Stimulated activated CD4-positive, alpha-beta T cell treated with anti-CD3 and anti-CD28 coated beads, Interleukin-12 subunit alpha, Interleukin-12 subunit beta, amount 100 ng/mL, for 4 hours (primary cell): ENCODE measurements at regions not wholly inside any gene's neighbourhood (a gene's known extent, or its start where the extent isn't known, plus 50 kb on each side); places are given as distances from the start of the nearest gene placed in this dataset.
"Not testable (repeated sequence)": the region's sequence is repeated elsewhere in the genome, so short reads cannot be mapped to it uniquely, and the experiment has no call there.

Experiments used
- DNase-seq: peaks from one replicate; pipeline ENCODE4 v3.0.0-alpha.2; 2020

DNA sequence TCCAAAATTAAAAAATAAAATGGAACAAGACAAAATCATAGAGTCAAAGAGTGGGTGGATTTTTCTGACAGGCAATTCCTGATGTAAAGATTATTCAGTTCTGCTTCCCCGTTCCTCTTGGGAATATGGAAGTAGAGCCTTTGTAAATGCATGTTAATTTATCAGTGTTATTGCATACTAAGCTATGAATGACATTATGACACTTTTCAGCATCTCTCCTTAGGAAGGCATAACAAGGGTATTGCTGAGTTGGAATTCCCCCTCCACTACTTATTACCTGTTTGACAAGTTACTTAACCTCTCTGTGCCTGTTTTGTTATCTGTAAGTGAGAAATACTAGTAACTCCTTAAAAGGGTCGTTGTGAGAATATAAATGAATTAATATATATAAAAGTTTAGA, 640.4 kb downstream of the LMO4 start:
- no peak for DNase-seq

DNA sequence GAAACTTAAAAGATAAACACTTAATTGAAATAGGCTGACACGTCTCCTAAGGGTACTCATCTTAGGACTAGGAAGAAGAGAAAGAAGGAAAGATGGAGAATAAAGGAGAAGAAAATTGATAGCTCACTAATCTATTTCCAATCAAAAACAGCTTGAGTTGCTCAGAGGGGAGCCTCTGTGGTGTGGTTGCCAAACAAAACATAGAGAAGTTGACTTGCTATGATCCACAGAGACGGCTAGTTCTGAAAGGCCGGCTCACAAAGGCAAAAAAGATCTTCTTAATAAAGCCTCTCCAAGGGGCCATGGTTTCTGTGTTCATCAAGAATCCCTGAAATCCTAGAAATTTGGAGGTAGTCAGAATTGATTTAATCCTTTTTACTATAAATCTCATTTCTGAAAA, 644.1 kb downstream of the LMO4 start:
- no peak for DNase-seq

DNA sequence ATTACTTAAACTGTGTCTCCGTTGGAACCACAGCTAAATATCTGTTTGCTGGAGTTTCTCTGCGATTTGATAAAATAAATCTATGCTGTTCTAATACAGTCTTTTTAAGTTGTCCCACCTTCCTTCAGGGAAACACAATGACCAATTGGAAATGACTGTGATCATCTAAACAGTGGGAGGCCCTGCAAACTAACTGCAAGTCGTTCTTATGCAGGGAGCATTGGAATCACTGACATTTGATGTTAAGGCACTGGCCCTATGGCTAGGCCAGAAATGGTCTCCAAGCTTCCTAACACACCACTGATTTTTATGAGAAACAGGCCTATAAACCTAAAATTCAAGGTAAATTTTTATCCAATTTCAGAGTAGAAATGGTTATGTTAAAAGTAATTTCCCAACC, 645.2 kb downstream of the LMO4 start:
- no peak for DNase-seq

DNA sequence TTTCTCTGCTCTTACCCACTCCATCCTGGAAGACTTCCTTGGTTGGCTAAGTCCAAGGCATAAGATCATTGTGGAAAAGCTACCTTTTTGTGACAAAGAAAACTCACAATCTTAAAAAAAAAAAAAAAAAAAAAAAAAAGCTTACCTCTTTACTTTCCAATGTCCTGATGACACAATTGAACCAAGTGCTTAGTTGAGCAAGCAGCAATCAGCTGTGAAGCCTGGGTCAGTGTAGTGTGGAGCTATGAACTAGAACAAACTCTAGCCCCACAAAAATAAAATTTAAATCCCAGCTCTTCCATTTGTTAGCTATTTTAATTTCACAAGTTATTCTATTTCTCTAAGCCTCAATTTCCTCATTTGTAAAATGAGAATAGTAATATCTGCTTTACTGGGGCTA, 647.6 kb downstream of the LMO4 start:
- DNase-seq = no peak

DNA sequence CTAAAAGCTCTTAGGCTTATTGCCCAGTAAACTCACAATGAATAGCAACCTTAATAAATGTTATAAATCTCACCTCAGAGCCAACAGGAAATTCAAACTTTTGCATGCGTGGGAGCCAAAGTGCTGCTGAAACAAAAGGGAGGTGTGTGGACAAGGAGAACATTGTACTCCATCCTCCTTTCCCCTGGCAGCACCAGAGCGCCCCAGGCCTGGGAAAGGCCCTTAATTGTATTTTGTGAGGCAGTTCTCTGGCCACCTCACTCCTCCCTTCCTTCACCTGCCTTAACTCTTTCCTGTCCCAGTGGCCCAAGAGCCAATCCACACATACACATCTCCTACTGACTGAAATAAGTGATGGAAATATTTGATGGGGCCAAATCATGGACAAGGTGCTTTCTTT, 648.5 kb downstream of the LMO4 start:
- DNase-seq = no peak

DNA sequence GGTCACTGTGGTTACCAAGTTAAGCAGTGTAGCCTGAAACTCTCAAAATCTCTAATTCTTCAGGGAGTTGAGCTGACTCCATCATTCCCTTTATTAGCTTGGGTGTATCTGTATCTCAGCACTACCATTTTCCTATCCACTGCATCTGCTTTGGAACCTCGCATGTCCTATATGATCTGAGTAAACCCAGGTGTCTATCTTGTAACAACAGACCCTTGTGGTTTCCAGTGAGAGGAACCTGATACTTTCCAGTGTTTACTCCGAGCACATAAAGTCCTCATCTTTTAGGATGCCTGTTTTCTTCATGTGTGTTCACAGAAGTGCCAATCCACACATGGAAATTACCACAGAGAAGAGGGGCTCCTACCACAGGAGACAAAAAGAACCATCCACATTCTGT, 650.4 kb downstream of the LMO4 start:
- DNase-seq = no peak

DNA sequence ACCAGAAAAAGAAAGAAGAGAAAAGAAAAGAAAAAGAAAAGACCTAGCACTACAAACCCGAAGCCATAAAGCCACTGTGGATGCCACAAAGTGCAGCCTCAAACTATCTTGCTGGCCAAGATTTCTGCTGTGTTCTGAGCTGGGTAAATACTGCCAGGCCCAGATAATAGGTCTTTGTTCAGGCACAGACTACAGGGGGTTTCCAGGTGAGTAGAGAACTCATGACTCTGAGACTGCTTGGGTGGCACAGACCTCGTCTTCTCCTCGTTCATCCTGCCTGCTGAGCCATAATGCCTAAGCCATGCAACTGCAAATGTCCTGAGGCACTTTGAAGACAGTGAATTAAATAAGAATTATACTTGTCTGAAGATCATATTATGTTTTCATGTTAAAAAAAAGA, 651.8 kb downstream of the LMO4 start:
- no peak for DNase-seq

GRCh38 chr1:87981386-87981785, 652.7 kb downstream of the LMO4 start:
- DNase-seq = no peak

DNA sequence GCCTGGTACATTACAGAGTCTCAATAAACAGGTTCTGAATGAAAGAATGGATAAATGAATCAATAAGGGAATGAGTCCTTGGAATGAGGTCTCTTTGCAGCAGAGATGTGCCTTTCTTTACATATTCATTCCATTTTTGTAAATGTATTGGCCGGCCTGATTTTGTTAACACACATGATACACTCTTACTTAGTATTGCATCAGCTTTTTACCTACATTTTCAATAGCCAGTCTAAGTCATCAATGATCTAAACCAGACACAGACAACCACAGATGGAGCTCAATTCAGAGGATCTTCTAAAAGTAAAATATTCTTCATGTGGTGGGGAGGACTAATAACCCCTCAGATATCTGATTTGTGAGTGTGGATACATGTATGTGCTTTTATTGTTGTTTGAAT, 653.1 kb downstream of the LMO4 start:
- no peak for DNase-seq

- DNase-seq = no peak
Measured at GRCh38 chr1:87983841-87984240, 655.2 kb downstream of the LMO4 start.

DNA sequence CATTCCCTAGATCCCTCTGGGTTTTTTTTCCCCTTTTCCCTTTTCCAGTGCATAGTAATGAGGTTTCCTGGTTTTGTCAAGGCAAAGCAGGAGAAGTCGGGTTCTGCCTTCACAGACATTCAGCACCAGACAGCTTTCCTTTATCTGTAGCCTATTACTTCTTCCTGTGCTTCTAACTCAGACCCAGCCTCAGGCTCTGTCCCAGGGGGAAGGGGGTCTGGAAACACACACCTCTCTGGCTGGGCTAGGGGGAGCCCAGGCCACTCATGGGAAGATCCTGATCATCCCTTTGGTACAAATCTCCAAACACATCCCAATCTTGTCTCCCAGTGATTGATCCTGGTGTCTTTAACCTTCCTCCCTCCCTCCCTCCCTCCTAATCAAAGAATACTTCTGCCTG, 656.4 kb downstream of the LMO4 start:
- DNase-seq = no peak

GRCh38 chr1:87986130-87986866, 657.6 kb downstream of the LMO4 start:
- DNase-seq = no peak

- no peak for DNase-seq
Measured at GRCh38 chr1:87989346-87989745, 660.7 kb downstream of the LMO4 start.

- not testable (repeated sequence) for DNase-seq
Measured at GRCh38 chr1:87992536-87992935, 663.9 kb downstream of the LMO4 start.

GRCh38 chr1:87993051-87993450, 664.4 kb downstream of the LMO4 start:
- DNase-seq = no peak

GRCh38 chr1:87999852-88000251, 671.2 kb downstream of the LMO4 start:
- no peak for DNase-seq

DNA sequence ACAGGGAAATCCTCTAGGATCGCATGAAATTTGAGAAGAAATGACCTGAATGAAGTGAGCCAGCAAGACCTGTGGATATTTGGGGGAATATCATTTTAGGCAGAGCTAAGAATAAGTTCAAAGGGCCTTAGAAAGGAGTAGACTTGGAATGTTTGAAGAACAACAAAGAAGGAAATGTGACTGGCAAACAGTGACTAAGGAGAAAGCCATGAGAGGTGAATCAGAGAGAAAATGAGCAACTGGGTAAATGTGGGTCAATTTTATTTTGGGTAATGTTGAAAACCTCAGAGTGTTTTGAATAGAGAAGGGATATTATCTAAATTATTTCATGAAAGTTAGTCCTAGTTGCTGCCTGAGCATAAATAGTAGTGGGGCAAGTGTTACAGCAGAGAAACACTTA, 672.8 kb downstream of the LMO4 start:
- DNase-seq = no peak

- no peak for DNase-seq
Measured at GRCh38 chr1:88003255-88003654, 674.6 kb downstream of the LMO4 start.

DNA sequence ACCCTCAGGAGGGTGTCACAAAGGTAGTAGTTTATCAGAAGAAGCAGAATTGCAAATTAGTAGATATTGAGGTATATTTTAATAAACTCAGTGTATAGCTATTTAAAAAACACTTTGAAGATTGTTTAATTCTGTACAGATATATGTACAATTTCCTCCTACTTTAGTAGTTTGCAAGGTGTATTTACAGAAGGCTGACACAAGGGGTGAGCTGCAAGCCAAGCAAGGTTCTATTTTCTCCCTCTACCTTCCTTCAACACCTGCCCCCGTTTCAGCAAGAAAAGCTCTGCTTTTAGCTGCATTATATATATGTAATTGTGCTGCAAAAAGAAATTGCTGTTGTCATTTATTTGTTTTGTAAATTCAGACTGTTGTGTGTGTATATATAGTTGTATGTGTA, 674.2 kb upstream of the PKN2 start:
- DNase-seq = no peak

GRCh38 chr1:88013485-88013884, 670.6 kb upstream of the PKN2 start:
- DNase-seq = no peak

DNA sequence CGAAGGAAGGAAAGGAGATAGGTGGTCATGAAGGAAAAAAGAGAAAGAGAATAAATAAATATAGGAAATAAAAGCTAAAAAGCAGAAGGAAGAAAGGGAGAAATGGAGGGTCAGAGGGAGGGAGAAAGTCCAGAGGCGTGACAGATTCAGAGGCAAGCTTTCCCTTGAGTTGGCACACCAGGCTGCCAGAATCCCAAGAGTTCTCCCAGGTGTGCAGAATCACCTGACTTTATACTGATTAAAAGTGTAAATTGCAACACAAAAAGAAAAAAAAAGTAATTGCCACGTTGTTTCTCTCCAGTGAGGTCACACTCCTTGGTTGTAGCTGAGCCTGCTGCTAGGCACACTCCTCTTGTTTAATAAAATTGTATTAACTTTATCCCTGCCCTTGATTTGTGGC, 669.9 kb upstream of the PKN2 start:
- DNase-seq = no peak

DNA sequence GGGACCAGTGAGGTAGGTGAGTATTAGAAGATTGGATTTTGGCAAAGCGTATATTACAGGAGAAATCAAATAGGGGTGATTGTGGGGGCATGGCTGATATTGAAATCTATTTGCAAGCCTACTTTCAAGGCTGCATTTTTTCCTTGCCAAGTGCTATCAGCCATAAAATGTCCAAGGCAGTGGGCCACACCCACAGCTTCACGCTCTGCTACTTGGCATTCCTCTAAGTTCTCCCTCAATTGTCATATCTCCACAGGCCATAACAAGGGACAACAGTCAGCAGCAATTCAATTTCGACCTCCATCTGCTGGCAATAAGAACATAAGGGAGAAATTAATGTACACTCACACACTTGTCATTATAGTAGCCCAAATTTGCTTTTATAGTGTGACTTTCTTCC, 667.1 kb upstream of the PKN2 start:
- no peak for DNase-seq

- no peak for DNase-seq
Measured at GRCh38 chr1:88021529-88021928, 662.5 kb upstream of the PKN2 start.

DNA sequence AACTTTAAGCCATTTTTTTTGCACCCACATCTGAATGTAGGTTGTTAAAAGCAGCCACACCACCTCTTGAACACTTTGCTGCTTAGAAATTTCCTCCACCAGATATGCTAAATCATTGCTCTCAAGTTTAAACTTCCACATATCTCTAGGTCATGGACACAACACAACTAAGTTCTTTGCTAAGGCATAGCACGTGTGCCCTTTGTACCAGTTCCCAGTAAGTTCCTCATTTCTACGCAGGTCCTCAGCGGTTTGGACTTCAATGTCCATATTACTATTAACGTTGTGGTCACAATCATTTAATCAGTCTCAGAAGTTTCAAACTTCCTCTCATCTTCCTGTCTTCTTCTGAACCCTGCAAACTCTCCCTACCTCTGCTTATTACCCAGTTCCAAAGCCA, 661.6 kb upstream of the PKN2 start:
- no peak for DNase-seq

DNA sequence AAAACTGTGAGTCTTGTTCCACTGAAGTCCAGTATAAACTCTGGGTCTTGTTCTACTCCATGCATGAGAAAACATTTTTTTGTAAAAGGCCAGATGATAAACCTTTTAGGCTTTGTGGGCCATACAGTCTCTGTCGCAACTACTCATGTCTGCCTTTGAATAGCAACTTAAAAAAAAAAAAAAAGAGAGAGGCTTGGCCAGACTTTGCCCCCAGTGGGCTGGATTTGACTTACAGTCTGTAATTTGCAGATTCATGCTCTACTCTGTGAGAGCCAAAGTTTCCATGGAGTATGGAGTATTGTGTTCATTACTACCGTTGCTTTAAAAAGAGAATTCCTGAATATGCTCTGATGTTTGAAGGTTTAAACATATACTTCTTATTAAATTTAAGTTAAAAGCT, 654.9 kb upstream of the PKN2 start:
- no peak for DNase-seq

GRCh38 chr1:88029899-88030298, 654.2 kb upstream of the PKN2 start:
- DNase-seq = no peak
